Smooth muscle cell (in vitro differentiated cells): ENCODE measurements at regions not wholly inside any gene's neighbourhood (a gene's known extent, or its start where the extent isn't known, plus 50 kb on each side); places are given as distances from the start of the nearest gene placed in this dataset.

Source experiments
- DNase-seq: peaks from one replicate; lab custom pipeline; 2025; ENCODE audit not compliant: unreplicated experiment; lab: John Stamatoyannopoulos, UW
- H2AFZ ChIP-seq: fragments of 200-600 bp; sonication (generic); 2 replicates; pipeline ENCODE4 v1.6.0; 2016; ENCODE audit warnings: antibody characterized with exemption, low read depth, mild to moderate bottlenecking
- H3F3A ChIP-seq: fragments of 200-600 bp; sonication (generic); 2 replicates; pipeline ENCODE4 v1.6.0; 2017; ENCODE audit warnings: antibody characterized with exemption, low read depth
- H3K27ac ChIP-seq: fragments of 200-600 bp; sonication (generic); 2 replicates; pipeline ENCODE4 v1.5.1; 2016; ENCODE audit warnings: low read depth, mild to moderate bottlenecking
- H3K27me3 ChIP-seq: fragments of 200-600 bp; sonication (generic); 2 replicates; pipeline ENCODE4 v1.6.1; 2016; ENCODE audit warnings: low read depth, mild to moderate bottlenecking
- H3K36me3 ChIP-seq: fragments of 200-600 bp; sonication (generic); 2 replicates; pipeline ENCODE4 v1.5.1; 2016; ENCODE audit warnings: low read depth
- H3K4me1 ChIP-seq: fragments of 200-600 bp; sonication (generic); 2 replicates; pipeline ENCODE4 v1.5.1; 2016; ENCODE audit warnings: low read depth
- H3K4me2 ChIP-seq: fragments of 200-600 bp; sonication (generic); 2 replicates; pipeline ENCODE4 v1.6.0; 2016; ENCODE audit warnings: mild to moderate bottlenecking
- H3K4me3 ChIP-seq: fragments of 200-600 bp; sonication (generic); 2 replicates; pipeline ENCODE4 v1.5.1; 2016; ENCODE audit warnings: mild to moderate bottlenecking
- H3K79me2 ChIP-seq: fragments of 200-600 bp; sonication (generic); 2 replicates; pipeline ENCODE4 v1.6.0; 2016; ENCODE audit warnings: low read depth, mild to moderate bottlenecking
- H3K9ac ChIP-seq: fragments of 200-600 bp; sonication (generic); 2 replicates; pipeline ENCODE4 v1.6.0; 2016; ENCODE audit warnings: low read depth
- H3K9me3 ChIP-seq: fragments of 200-600 bp; sonication (generic); replicated peaks from 2 replicates; pipeline ENCODE4 v1.5.1; 2016; ENCODE audit warnings: low read depth
- H4K20me1 ChIP-seq: fragments of 200-600 bp; sonication (generic); 2 replicates; pipeline ENCODE4 v1.6.0; 2016; ENCODE audit warnings: low read depth
- CTCF ChIP-seq: fragments of 200-600 bp; sonication (generic); IDR thresholded peaks from 2 replicates; pipeline ENCODE4 v1.5.1; 2017; ENCODE audit warnings: borderline replicate concordance, mild to moderate bottlenecking, antibody characterized with exemption; ENCODE audit not compliant: insufficient read depth, poor library complexity, severe bottlenecking
- WGBS: methylation state at CpG from one replicate; pipeline ENCODE4 v1.1.7; 2016; ENCODE audit warnings: low lambda C conversion rate; 5-methylcytosine and 5-hydroxymethylcytosine counted together

- DNase-seq: no peak
- H3K27me3 ChIP-seq: no peaks in the 10 kb centered on the region
- H3K4me3 ChIP-seq: no peak overlapping the region
- no peaks in the 10 kb centered on the region for H3K9me3 ChIP-seq
- no peaks in the 10 kb centered on the region for H4K20me1 ChIP-seq
- no peak overlapping the region for H2AFZ ChIP-seq
- 89% methylated on average over 2 of the region's 2 CpGs for WGBS
- no peaks in the 10 kb centered on the region for H3K79me2 ChIP-seq
- peaks cover 19% of the 10 kb centered on the region for H3F3A ChIP-seq
- no peak overlapping the region for H3K27ac ChIP-seq
- H3K36me3 ChIP-seq: no peaks in the 10 kb centered on the region
- TF ChIP-seq CTCF: no peak
- H3K4me1 ChIP-seq: peaks cover 18% of the 10 kb centered on the region
- H3K9ac ChIP-seq: no peak overlapping the region
- H3K4me2 ChIP-seq: no peak overlapping the region
Measured at GRCh38 chr1:93813076-93813475, 65.9 kb downstream of the DNTTIP2 start.

- no peak for DNase-seq
- Histone ChIP-seq H3K27ac (peak overlapping the region; percentile 34), H3K27me3 (no peaks in the 10 kb centered on the region), H3K36me3 (no peaks in the 10 kb centered on the region), H3K4me3 (no peak overlapping the region), H3K4me1 (peaks cover 10% of the 10 kb centered on the region), H3K79me2 (no peaks in the 10 kb centered on the region), H3F3A (peaks cover 15% of the 10 kb centered on the region), H2AFZ (peak overlapping the region; percentile 31), H3K9me3 (no peaks in the 10 kb centered on the region), H4K20me1 (no peaks in the 10 kb centered on the region), H3K4me2 (peak overlapping the region; percentile 32), H3K9ac (no peak overlapping the region)
- no peak for TF ChIP-seq CTCF
- WGBS: 34% methylated on average over 7 of the region's 7 CpGs
Measured at GRCh38 chr1:93811326-93812065, 67.5 kb downstream of the DNTTIP2 start.

- Histone ChIP-seq H3K4me1 (peaks cover 8% of the 10 kb centered on the region), H3K4me2 (no peak overlapping the region), H3K4me3 (no peak overlapping the region), H3K9me3 (no peaks in the 10 kb centered on the region), H3F3A (peaks cover 5% of the 10 kb centered on the region), H3K9ac (no peak overlapping the region), H4K20me1 (no peaks in the 10 kb centered on the region), H3K36me3 (no peaks in the 10 kb centered on the region), H3K27ac (no peak overlapping the region), H3K27me3 (no peaks in the 10 kb centered on the region), H2AFZ (no peak overlapping the region), H3K79me2 (no peaks in the 10 kb centered on the region)
- 79% methylated on average over 3 of the region's 3 CpGs for WGBS
- DNase-seq: no peak
- no peak for TF ChIP-seq CTCF
Measured at GRCh38 chr1:93810316-93810715, 68.7 kb downstream of the DNTTIP2 start.

GRCh38 chr1:93808871-93809270 lies 70.1 kb downstream of the DNTTIP2 start:
- no peaks in the 10 kb centered on the region for H3K79me2 ChIP-seq
- no peaks in the 10 kb centered on the region for H3K27me3 ChIP-seq
- H3K4me1 ChIP-seq: peaks cover 8% of the 10 kb centered on the region

More at GRCh38 chr1:93808871-93809270, 70.1 kb downstream of the DNTTIP2 start:
- H3K27ac ChIP-seq: no peak overlapping the region
- no peaks in the 10 kb centered on the region for H3K36me3 ChIP-seq
- H2AFZ ChIP-seq: no peak overlapping the region
- H3K9me3 ChIP-seq: no peaks in the 10 kb centered on the region
- no peaks in the 10 kb centered on the region for H4K20me1 ChIP-seq
- H3K9ac ChIP-seq: no peak overlapping the region
- peaks cover 4% of the 10 kb centered on the region for H3F3A ChIP-seq
- H3K4me2 ChIP-seq: no peak overlapping the region
- WGBS: 92% methylated on average over 2 of the region's 2 CpGs
- H3K4me3 ChIP-seq: no peak overlapping the region
- no peak for TF ChIP-seq CTCF
- no peak for DNase-seq
